Renal cortical epithelial cell (primary cell): ENCODE measurements at regions not wholly inside any gene's neighbourhood (a gene's known extent, or its start where the extent isn't known, plus 50 kb on each side); places are given as distances from the start of the nearest gene placed in this dataset.

Experiments used
- DNase-seq: peaks from one replicate; pipeline ENCODE4 v3.0.0-alpha.2; 2011; ENCODE audit warnings: low read depth

GRCh38 chr4:89665662-89666061 lies 171.3 kb downstream of the SNCA start:
- DNase-seq, result no peak

DNA sequence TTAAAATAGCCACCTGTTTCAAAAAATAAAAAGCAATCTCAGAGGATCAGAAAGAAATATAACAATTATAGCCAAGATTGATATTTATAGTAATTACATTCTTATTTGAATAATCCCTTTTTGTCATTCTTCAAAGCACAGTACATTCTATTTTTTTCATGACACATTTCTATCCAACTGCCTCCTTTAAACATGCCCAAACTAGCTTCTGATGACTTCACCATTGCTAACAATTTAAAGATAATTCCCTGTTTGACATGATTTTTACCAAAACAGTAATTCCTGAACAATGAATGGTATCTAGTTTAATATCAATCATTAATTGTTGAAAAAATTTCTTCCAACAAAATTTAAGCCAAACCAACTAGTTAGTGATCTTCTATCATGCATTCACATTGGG lies 172.4 kb downstream of the SNCA start:
- DNase-seq, result no peak

DNA sequence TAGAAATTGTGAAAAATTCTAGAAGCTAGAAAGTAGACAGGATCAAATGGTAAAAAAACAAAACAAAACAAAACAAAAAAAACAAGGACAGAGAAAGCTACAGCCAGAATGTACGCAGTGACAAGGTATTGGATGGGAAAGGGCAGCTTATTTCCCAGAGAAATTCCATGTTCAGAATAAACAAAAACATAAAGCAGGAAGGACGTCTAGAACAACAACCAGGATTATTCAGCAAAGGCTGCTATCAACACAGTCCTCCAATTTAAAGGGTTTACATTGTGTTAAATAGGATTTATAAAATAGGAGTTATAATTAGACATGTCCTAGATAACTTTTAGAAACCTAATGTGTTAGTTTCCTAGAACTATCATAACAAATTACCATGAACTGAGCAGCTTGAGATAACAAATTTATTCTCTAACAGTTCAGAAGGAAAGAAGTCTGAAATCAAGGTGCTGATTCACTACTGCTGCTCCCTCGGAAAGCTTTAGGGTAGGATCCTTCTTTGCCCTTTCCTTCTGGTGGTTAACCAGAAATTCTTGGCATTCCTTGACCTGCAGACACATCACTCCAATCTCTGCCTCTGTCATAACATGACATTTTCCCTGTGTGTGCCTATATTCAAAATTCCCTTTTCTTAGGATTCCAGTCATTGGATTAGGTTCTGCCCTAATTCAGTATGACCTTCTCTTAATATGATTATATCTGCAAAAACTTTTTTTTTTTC lies 175.6 kb downstream of the SNCA start:
- peak; percentile 91 for DNase-seq

- DNase-seq, result peak; percentile 15
These were observed 176.4 kb downstream of the SNCA start for GRCh38 chr4:89660444-89661172.

DNA sequence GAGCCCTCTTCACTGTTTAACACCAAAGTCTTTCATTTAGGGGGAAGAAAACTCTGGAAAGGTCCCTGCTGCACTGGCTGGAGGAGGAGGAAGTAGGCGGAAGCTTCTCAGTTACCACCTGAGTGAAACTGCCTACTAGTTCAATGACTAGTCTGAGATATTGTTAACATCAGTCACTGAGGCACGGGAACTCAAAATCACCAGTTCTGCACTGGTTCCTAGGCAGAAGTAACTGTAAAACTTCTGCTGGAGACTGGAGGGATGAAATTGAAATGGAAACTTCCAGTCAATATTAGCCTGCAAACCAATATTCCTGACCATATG lies 178.3 kb downstream of the SNCA start:
- no peak for DNase-seq

DNA sequence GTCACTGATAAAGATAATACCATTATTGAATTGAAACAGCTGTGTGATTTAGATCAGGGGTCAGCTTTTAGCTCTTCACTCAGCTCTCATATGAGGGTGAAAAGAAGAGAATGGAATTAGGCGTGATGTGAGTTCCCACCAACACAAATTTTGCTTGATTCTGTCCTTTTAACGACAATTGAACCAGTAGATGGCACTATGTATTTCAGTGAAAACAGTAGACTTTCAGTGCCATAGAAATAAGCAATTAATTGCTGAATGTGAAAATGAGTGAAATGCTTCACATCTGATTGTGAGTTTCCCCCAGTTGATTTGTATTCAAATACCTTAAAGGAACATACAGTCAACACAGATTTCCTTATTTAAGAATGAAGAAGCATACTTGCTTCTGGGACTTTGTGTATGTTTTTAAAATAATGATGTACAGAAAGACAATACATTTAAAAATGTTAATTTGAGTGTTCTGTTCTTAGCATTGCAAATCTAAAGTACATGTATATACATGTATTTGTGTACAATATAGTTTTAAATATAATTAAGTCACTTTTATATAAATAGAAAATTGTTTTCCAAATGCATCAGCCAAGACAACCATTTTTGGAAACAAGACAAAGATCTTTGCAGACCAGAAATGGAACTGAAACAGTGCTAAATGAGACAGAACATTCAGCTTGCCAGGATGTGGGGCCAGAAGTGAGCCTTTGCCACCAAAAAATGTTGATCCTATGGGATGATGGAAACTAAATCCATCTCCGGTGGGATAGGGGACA lies 178.8 kb downstream of the SNCA start:
- DNase-seq, result peak; percentile 67

DNA sequence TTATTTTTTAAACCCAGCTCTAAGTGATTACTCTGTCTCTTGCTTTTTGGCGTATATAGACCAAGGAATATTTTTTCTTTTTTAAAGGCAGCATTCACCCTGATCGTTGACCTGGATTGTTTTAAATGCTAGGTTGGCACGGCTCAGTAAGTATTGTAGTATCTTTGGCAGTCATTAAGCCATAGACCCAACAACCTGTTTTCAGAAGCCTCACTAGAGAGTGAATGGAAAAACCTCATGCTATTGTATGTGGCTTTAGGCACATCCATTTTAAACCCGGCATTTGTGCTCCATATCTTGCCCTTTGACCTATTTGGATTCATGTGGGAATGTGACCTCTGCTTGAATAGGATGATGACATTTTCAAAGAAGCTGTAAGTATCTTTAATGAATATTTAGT lies 183.9 kb downstream of the SNCA start:
- DNase-seq, result peak; percentile 59

GRCh38 chr4:89645482-89645881 lies 191.5 kb downstream of the SNCA start:
- no peak for DNase-seq

DNA sequence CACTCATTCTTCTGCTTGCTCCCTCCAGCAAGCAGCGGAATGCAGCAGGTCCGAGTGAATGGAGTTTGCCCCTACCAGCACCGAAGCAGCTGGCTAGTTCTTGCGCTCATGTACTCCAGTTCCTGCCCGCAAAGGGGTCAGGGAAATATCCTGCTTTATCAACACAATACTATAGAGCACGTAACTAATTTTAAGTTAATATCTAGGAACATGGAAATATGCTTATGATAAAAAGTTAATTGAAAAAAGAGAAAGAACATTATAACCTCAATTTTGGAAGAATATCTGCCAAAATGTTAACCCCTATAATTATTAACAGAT lies 195.6 kb downstream of the SNCA start:
- no peak for DNase-seq

- peak; percentile 65 for DNase-seq
These were observed 196.2 kb downstream of the SNCA start for GRCh38 chr4:89640620-89641366.

GRCh38 chr4:89639395-89639794 lies 197.6 kb downstream of the SNCA start:
- DNase-seq, result no peak

- DNase-seq, result no peak
These were observed 211.2 kb downstream of the SNCA start for GRCh38 chr4:89625599-89626293.

- peak; percentile 38 for DNase-seq
These were observed 217.6 kb downstream of the SNCA start for GRCh38 chr4:89619206-89619962.

DNA sequence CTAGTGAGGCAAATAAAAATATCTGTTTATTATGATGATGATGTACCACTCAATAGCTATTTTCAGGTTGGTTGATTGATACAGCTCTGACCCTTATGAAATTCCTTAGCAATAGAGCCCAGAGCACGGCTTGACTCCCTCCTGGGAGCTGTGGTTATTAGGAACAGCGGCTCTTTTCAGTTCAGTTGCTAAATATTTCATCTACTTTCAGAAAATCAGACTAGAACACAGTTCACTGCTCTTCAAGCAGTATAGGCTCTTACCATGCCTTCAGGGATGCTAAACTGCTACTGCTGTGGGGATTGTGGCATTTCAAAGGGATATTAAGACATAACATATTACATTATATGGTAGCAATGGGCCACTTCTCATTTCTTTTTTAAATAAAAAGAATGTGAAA lies 218.8 kb downstream of the SNCA start:
- no peak for DNase-seq

DNA sequence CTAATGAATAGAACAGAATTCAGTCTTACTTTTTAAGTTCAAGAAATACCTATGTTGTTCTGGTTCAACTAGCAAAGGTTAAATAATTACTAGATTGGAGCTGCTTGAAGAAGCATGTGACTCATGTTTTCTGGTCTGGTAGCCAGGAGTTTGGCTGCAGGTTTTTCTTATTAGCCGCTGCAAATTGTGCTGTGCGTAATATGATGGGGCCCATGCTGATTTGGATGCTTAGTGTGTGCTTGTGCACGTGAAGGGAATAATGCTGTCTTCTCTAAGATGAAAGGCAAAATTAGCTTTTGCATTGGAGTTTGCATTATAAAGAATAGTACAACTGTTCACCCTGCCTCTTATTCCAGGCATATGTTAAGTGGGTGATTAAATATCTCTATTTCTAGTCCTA lies 219.6 kb downstream of the SNCA start:
- peak; percentile 98 for DNase-seq

DNA sequence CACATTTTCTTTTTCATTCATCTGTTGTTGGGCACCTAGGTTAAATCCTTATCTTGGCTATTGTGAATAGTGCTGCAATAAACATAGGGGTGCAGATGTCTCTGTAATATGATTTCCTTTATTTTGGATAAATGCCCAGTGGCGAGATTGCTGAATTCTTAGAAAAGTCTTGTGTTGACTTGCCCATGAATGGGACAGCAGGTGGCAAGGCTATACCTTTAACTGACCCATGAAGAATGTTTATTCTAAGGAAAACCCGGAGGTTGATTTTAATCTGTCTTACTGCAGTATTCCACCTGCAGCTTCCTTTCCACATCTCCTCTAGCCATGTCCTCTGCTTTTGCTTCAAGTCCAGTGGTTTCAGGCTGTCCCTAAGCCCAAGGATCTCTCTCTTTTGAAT lies 220.6 kb downstream of the SNCA start:
- DNase-seq, result no peak

- peak; percentile 82 for DNase-seq
These were observed 221.9 kb downstream of the SNCA start for GRCh38 chr4:89615051-89615450.

DNA sequence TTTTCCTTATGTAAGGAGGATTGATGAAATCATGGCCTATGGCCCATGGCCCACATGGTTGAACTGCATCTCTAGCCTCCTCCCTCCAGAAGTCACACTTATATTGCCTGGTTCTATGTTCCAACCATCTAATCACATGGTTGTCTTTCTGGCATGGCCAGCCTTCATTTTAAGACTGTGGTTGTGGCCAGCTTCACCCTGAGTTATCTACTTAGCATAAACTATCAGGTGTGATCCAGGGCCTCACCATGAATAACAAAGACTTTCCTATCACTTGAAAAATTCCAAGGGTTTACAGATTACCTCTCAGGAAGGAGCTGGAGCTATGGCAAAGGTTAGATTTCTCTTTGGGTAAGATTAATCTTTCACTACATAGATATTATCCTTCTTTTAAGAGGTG lies 222.8 kb downstream of the SNCA start:
- no peak for DNase-seq

DNA sequence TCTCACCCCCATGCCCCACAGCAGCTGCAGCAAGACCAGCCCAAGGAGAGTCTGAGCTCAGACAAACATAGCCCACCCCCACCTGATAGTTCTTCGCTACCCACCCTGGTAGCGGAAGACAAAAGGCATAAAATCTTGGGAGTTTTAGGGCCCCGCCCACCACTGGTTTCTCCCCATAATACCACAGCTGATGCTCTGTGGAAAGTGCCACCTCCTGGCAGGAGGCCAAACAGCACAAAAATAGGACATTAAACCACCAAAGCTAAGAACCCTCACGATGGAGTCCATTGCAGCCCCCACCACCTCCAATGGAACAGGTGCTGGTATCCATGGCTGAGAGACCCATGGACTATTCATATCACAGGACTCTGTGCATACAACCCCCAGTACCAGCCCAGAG lies 226.7 kb downstream of the SNCA start:
- no peak for DNase-seq

GRCh38 chr4:89609756-89610155 lies 227.2 kb downstream of the SNCA start:
- DNase-seq, result no peak

- DNase-seq, result no peak
These were observed 232.0 kb downstream of the SNCA start for GRCh38 chr4:89604951-89605350.
